ENCODE measurements at regions not wholly inside any gene's neighbourhood (a gene's known extent, or its start where the extent isn't known, plus 50 kb on each side); places are given as distances from the start of the nearest gene placed in this dataset.

DNA sequence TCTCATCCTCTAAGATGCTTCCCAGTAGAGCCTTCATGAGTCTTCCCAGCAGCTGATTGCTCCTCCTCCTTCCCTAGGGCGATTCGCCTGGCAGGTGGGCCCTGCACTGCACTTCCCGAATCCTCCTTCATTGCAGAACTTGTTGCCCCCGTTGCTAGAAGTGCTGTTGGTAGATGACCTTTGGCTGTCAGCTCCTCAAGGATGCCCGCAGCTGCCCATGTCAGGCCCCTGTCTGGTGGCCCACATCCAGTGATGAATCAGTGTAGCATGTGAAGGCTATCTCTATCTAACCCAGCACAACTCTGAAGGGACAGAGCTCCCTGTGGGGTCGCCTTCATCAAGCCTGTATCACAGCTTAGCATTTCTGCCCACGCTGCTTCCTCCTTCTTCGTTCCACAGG is 52.1 kb upstream of the F3 start:
- Mint-ChIP-seq H3K4me1 (ENCODE audit: low read depth) (no peaks in the 10 kb centered on the region), H3K4me3 (ENCODE audit: low read depth) (no peak overlapping the region), H3K27me3 (ENCODE audit: low read depth) (peaks cover 5% of the 10 kb centered on the region), H3K27ac (no peak overlapping the region), H3K9me3 (no peaks in the 10 kb centered on the region), H3K36me3 (ENCODE audit: low read depth) (no peaks in the 10 kb centered on the region)
- intact Hi-C loops (cut with micrococcal nuclease) = no loop called here
- DNase-seq (ENCODE audit: low spot score) = no peak

GRCh38 chr1:94592571-94592920 is 51.0 kb upstream of the F3 start:
- peaks cover 10% of the 10 kb centered on the region for H3K27me3 Mint-ChIP-seq (ENCODE audit: low read depth)
- H3K27ac Mint-ChIP-seq = no peak overlapping the region
- DNase-seq (ENCODE audit: low spot score) = no peak
- no peaks in the 10 kb centered on the region for H3K9me3 Mint-ChIP-seq
- H3K4me3 Mint-ChIP-seq (ENCODE audit: low read depth) = no peak overlapping the region
- no peaks in the 10 kb centered on the region for H3K4me1 Mint-ChIP-seq (ENCODE audit: low read depth)
- intact Hi-C loops (cut with micrococcal nuclease) = no loop called here
- no peaks in the 10 kb centered on the region for H3K36me3 Mint-ChIP-seq (ENCODE audit: low read depth)

- H3K4me3 Mint-ChIP-seq (ENCODE audit: low read depth) = no peak overlapping the region
- intact Hi-C loops (cut with micrococcal nuclease) = no loop called here
- DNase-seq (ENCODE audit: low spot score) = no peak
- peaks cover 13% of the 10 kb centered on the region for H3K27me3 Mint-ChIP-seq (ENCODE audit: low read depth)
- H3K9me3 Mint-ChIP-seq = no peaks in the 10 kb centered on the region
- no peaks in the 10 kb centered on the region for H3K4me1 Mint-ChIP-seq (ENCODE audit: low read depth)
- no peaks in the 10 kb centered on the region for H3K36me3 Mint-ChIP-seq (ENCODE audit: low read depth)
- H3K27ac Mint-ChIP-seq = no peak overlapping the region
These were observed 50.4 kb upstream of the F3 start for GRCh38 chr1:94591823-94592570.

All from activated T-helper 2 cell treated with anti-CD3 and anti-CD28 coated beads, Interferon-gamma antibody, Interleukin-2, Interleukin-4, amounts not matched to agents 10 μg/mL and 5 μg/mL and 100 μg/mL, durations not matched to agents 14 hours and 24 hours and 36 hours (primary cell).